WTC11 (cell line): ENCODE measurements at regions not wholly inside any gene's neighbourhood (a gene's known extent, or its start where the extent isn't known, plus 50 kb on each side); places are given as distances from the start of the nearest gene placed in this dataset.

Source experiments
- ATAC-seq: fragments of 200-7000 bp; cut with Tn5 transposase; 2 replicates; pipeline ENCODE4 v1.10.0; 2021; ENCODE audit warnings: mild to moderate bottlenecking, moderate library complexity
- CTCF ChIA-PET: fragments of 300-600 bp; sonication (Branson Sonifier 250); formaldehyde crosslinking; loops from one replicate; lab custom pipeline; 2021; ENCODE audit warnings: antibody characterized with exemption; lab: Charles Lee
- POLR2A ChIA-PET: fragments of 350-600 bp; sonication (Branson Sonifier 250); formaldehyde crosslinking; loops from one replicate; lab custom pipeline; 2021; ENCODE audit warnings: antibody characterized with exemption; lab: Charles Lee
- DNase-seq: peaks from one replicate; pipeline ENCODE4 v3.0.0; 2021; ENCODE audit warnings: low spot score
- H3K27ac Mint-ChIP-seq: 2 replicates; pipeline ENCODE4 v1.8.0; 2021; ENCODE audit warnings: mixed read lengths
- H3K27me3 Mint-ChIP-seq: 2 replicates; pipeline ENCODE4 v1.8.0; 2021; ENCODE audit warnings: low read depth, mild to moderate bottlenecking, moderate library complexity, mixed read lengths
- H3K36me3 Mint-ChIP-seq: 2 replicates; pipeline ENCODE4 v1.8.0; 2021; ENCODE audit warnings: mixed read lengths
- H3K4me1 Mint-ChIP-seq: 2 replicates; pipeline ENCODE4 v1.8.0; 2022; ENCODE audit warnings: mixed read lengths
- H3K4me3 Mint-ChIP-seq: 2 replicates; pipeline ENCODE4 v1.8.0; 2021; ENCODE audit warnings: mild to moderate bottlenecking, moderate library complexity, mixed read lengths
- H3K9me3 Mint-ChIP-seq: 2 replicates; pipeline ENCODE4 v1.8.0; 2021; ENCODE audit warnings: mixed read lengths
- AFF4 ChIP-seq: sonication (generic); formaldehyde crosslinking; IDR thresholded peaks from 2 replicates; pipeline ENCODE4 v1.8.1; 2023; ENCODE audit warnings: mild to moderate bottlenecking, missing genetic modification reagents, borderline replicate concordance
- AR ChIP-seq: fragments of 250-450 bp; sonication (Bioruptor Pico); IDR thresholded peaks from 2 replicates; pipeline ENCODE4 v1.9.0; 2021; ENCODE audit warnings: mild to moderate bottlenecking
- ATF2 ChIP-seq: sonication (generic); formaldehyde crosslinking; IDR thresholded peaks from 2 replicates; pipeline ENCODE4 v1.8.1; 2022; ENCODE audit warnings: low read depth, missing genetic modification reagents, borderline replicate concordance
- ATF3 ChIP-seq: sonication (generic); formaldehyde crosslinking; conservative IDR thresholded peaks from 2 replicates; pipeline ENCODE4 v1.8.1; 2022; ENCODE audit warnings: mild to moderate bottlenecking, missing genetic modification reagents
- ATF6 ChIP-seq: sonication (generic); formaldehyde crosslinking; IDR thresholded peaks from 2 replicates; pipeline ENCODE4 v1.8.1; 2023; ENCODE audit warnings: mild to moderate bottlenecking, missing genetic modification reagents
- CREM ChIP-seq: sonication (generic); formaldehyde crosslinking; IDR thresholded peaks from 2 replicates; pipeline ENCODE4 v1.8.1; 2022; ENCODE audit warnings: mild to moderate bottlenecking, missing genetic modification reagents, moderate library complexity
- FOXJ3 ChIP-seq: sonication (generic); formaldehyde crosslinking; IDR thresholded peaks from 2 replicates; pipeline ENCODE4 v1.9.0; 2021; ENCODE audit warnings: missing genetic modification reagents, mild to moderate bottlenecking, borderline replicate concordance
- FOXK1 ChIP-seq: sonication (generic); formaldehyde crosslinking; IDR thresholded peaks from 2 replicates; pipeline ENCODE4 v1.8.0; 2022; ENCODE audit warnings: mild to moderate bottlenecking, moderate library complexity, missing genetic modification reagents
- FOXP1 ChIP-seq: sonication (generic); formaldehyde crosslinking; IDR thresholded peaks from 2 replicates; pipeline ENCODE4 v1.8.0; 2022; ENCODE audit warnings: missing genetic modification reagents, mild to moderate bottlenecking, moderate library complexity, borderline replicate concordance
- JUN ChIP-seq: sonication (generic); formaldehyde crosslinking; IDR thresholded peaks from 2 replicates; pipeline ENCODE4 v1.8.0; 2023; ENCODE audit warnings: mild to moderate bottlenecking, missing genetic modification reagents
- MAX ChIP-seq: sonication (generic); formaldehyde crosslinking; IDR thresholded peaks from 2 replicates; pipeline ENCODE4 v1.8.0; 2022; ENCODE audit warnings: mild to moderate bottlenecking, missing genetic modification reagents
- MYBL2 ChIP-seq: sonication (generic); formaldehyde crosslinking; IDR thresholded peaks from 2 replicates; pipeline ENCODE4 v1.8.1; 2023; ENCODE audit warnings: mild to moderate bottlenecking, moderate library complexity, missing genetic modification reagents
- NR1H2 ChIP-seq: sonication (generic); formaldehyde crosslinking; IDR thresholded peaks from 2 replicates; pipeline ENCODE4 v1.9.0; 2021; ENCODE audit warnings: mild to moderate bottlenecking, moderate library complexity, missing genetic modification reagents
- ZNF121 ChIP-seq: sonication (generic); formaldehyde crosslinking; IDR thresholded peaks from 2 replicates; pipeline ENCODE4 v1.8.0; 2023; ENCODE audit warnings: missing genetic modification reagents
- ZNF138 ChIP-seq: sonication (generic); formaldehyde crosslinking; conservative IDR thresholded peaks from 2 replicates; pipeline ENCODE4 v1.8.1; 2022; ENCODE audit warnings: mild to moderate bottlenecking, moderate library complexity, missing genetic modification reagents
- ZNF396 ChIP-seq: fragments of 250-450 bp; sonication (Bioruptor Pico); IDR thresholded peaks from 2 replicates; pipeline ENCODE4 v1.8.0; 2021; ENCODE audit warnings: mild to moderate bottlenecking, moderate library complexity, borderline replicate concordance
- ZNF425 ChIP-seq: fragments of 250-450 bp; sonication (Bioruptor Pico); conservative IDR thresholded peaks from 2 replicates; pipeline ENCODE4 v1.9.0; 2021; ENCODE audit warnings: mild to moderate bottlenecking

- TF ChIP-seq ZNF425 (CRISPR knock-in tag): no peak
- no peak for TF ChIP-seq CREM
- no peak for TF ChIP-seq MYBL2 (CRISPR knock-in tag)
- TF ChIP-seq ZNF396 (CRISPR knock-in tag): no peak
- no peak for TF ChIP-seq FOXP1 (CRISPR knock-in tag)
- TF ChIP-seq ATF2 (CRISPR knock-in tag): no peak
These were observed 187.1 kb upstream of the C1QTNF7 start (continued) for GRCh38 chr4:15240764-15241163.

- H3K27me3 Mint-ChIP-seq: no peaks in the 10 kb centered on the region
- no peaks in the 10 kb centered on the region for H3K36me3 Mint-ChIP-seq
- ChIA-PET POLR2A (no interaction called here), CTCF (no interaction called here)
- DNase-seq: no peak
- H3K4me3 Mint-ChIP-seq: no peak overlapping the region
- peaks cover 9% of the 10 kb centered on the region for H3K4me1 Mint-ChIP-seq
- ATAC-seq: no peak
- TF ChIP-seq MAX (CRISPR knock-in tag) (no peak), FOXJ3 (CRISPR knock-in tag) (no peak), AFF4 (CRISPR knock-in tag) (no peak), AR (CRISPR knock-in tag) (no peak), ATF6 (no peak), NR1H2 (no peak), ZNF121 (no peak), JUN (CRISPR knock-in tag) (no peak), FOXK1 (no peak), ATF3 (CRISPR knock-in tag) (no peak), ZNF138 (CRISPR knock-in tag) (no peak)
- no peak overlapping the region for H3K27ac Mint-ChIP-seq
- no peaks in the 10 kb centered on the region for H3K9me3 Mint-ChIP-seq
These were observed 185.8 kb upstream of the C1QTNF7 start for GRCh38 chr4:15242021-15242420.
